Endothelial cell of umbilical vein (primary cell): ENCODE measurements at regions not wholly inside any gene's neighbourhood (a gene's known extent, or its start where the extent isn't known, plus 50 kb on each side); places are given as distances from the start of the nearest gene placed in this dataset.

ENCODE experiments used
- CTCF ChIP-seq, 2 donors: IDR thresholded peaks; 1 replicate in 1 of 2; 2 replicates in 1 of 2; pipeline ENCODE4 v1.5.1; 2011; ENCODE audit warnings: low read length in 2 of 2, mild to moderate bottlenecking in 2 of 2, moderate library complexity in 2 of 2, control low read depth in 1 of 2, inconsistent platforms in 1 of 2, low read depth in 1 of 2; ENCODE audit not compliant: insufficient read depth in 1 of 2; ENCODE audit errors: extremely low read depth in 1 of 2
- EZH2 ChIP-seq: IDR thresholded peaks from 2 replicates; pipeline ENCODE4 v1.6.1; 2012; ENCODE audit warnings: borderline replicate concordance, low read depth, mild to moderate bottlenecking, moderate library complexity, low read length, inconsistent platforms; ENCODE audit not compliant: severe bottlenecking
- FOS ChIP-seq: IDR thresholded peaks from 2 replicates; pipeline ENCODE4 v1.6.1; 2011; ENCODE audit warnings: mild to moderate bottlenecking, low read length, moderate library complexity, borderline replicate concordance; ENCODE audit not compliant: insufficient read depth
- JUN ChIP-seq: IDR thresholded peaks from 2 replicates; pipeline ENCODE4 v1.6.1; 2011; ENCODE audit warnings: borderline replicate concordance, low read depth; ENCODE audit not compliant: insufficient read length, insufficient read depth
- MAX ChIP-seq: IDR thresholded peaks from 2 replicates; pipeline ENCODE4 v1.6.1; 2011; ENCODE audit not compliant: insufficient read depth, insufficient read length
- MYC ChIP-seq: IDR thresholded peaks from one replicate; pipeline ENCODE4 v1.6.1; 2011; ENCODE audit warnings: mild to moderate bottlenecking, low read depth, low read length
- POLR2A ChIP-seq: IDR thresholded peaks from 2 replicates; pipeline ENCODE4 v1.6.1; 2012; ENCODE audit warnings: low read depth, mild to moderate bottlenecking, control low read depth, low read length
- POLR2AphosphoS5 ChIP-seq: IDR thresholded peaks from 2 replicates; pipeline ENCODE4 v1.6.1; 2012; ENCODE audit warnings: low read depth, mild to moderate bottlenecking, control low read depth, low read length, moderate library complexity; ENCODE audit not compliant: insufficient read depth

- no peak for TF ChIP-seq CTCF (IDR thresholded peaks at IDR 0.05; ENCODE audit: extremely low read depth in 1 of 2, insufficient read depth in 1 of 2, low read depth in 1 of 2, low read length in 2 of 2)
- TF ChIP-seq POLR2A: no peak
- TF ChIP-seq MAX: no peak
- TF ChIP-seq POLR2AphosphoS5: no peak
- TF ChIP-seq EZH2: no peak
- no peak for TF ChIP-seq FOS
- TF ChIP-seq MYC: no peak
- TF ChIP-seq JUN: no peak
Measured at GRCh38 chr15:70578196-70578595, 185.2 kb downstream of the UACA start.
